ENCODE measurements at regions not wholly inside any gene's neighbourhood (a gene's known extent, or its start where the extent isn't known, plus 50 kb on each side); places are given as distances from the start of the nearest gene placed in this dataset.

GRCh38 chr4:164293743-164294142, 460.2 kb upstream of the SMIM31 start:
- no peaks in the 10 kb centered on the region for H3K36me3 ChIP-seq (ENCODE audit: control insufficient read depth in 2 of 2, insufficient read depth in 2 of 2, low read length in 2 of 2)
- H3K4me3 ChIP-seq (ENCODE audit: low read length in 2 of 2) = no peak overlapping the region
- no peaks in the 10 kb centered on the region for H3K9me3 ChIP-seq (ENCODE audit: control insufficient read depth in 2 of 2, low read length in 2 of 2)
- H3K4me1 ChIP-seq (ENCODE audit: control insufficient read depth in 2 of 2, insufficient read depth in 2 of 2, low read length in 2 of 2) = no peaks in the 10 kb centered on the region
- no peaks in the 10 kb centered on the region for H3K27me3 ChIP-seq (ENCODE audit: control insufficient read depth in 2 of 2, insufficient read depth in 2 of 2, low read length in 2 of 2)
- H3K9ac ChIP-seq (ENCODE audit: low read depth in 1 of 2, low read length in 2 of 2) = no peak overlapping the region
- H3K27ac ChIP-seq (ENCODE audit: low read depth in 2 of 2, low read length in 2 of 2) = no peak overlapping the region

- H3K27me3 ChIP-seq (ENCODE audit: control insufficient read depth in 2 of 2, insufficient read depth in 2 of 2, low read length in 2 of 2) = no peaks in the 10 kb centered on the region
- H3K4me1 ChIP-seq (ENCODE audit: control insufficient read depth in 2 of 2, insufficient read depth in 2 of 2, low read length in 2 of 2) = no peaks in the 10 kb centered on the region
- no peak overlapping the region for H3K27ac ChIP-seq (ENCODE audit: low read depth in 2 of 2, low read length in 2 of 2)
- no peaks in the 10 kb centered on the region for H3K36me3 ChIP-seq (ENCODE audit: control insufficient read depth in 2 of 2, insufficient read depth in 2 of 2, low read length in 2 of 2)
- no peak overlapping the region for H3K4me3 ChIP-seq (ENCODE audit: low read length in 2 of 2)
- H3K9me3 ChIP-seq (ENCODE audit: control insufficient read depth in 2 of 2, low read length in 2 of 2) = no peaks in the 10 kb centered on the region
- no peak overlapping the region for H3K9ac ChIP-seq (ENCODE audit: low read depth in 1 of 2, low read length in 2 of 2)
These were observed 452.5 kb upstream of the SMIM31 start for GRCh38 chr4:164301430-164301829.

- H3K36me3 ChIP-seq (ENCODE audit: control insufficient read depth in 2 of 2, insufficient read depth in 2 of 2, low read length in 2 of 2) = no peaks in the 10 kb centered on the region
- H3K4me1 ChIP-seq (ENCODE audit: control insufficient read depth in 2 of 2, insufficient read depth in 2 of 2, low read length in 2 of 2) = no peaks in the 10 kb centered on the region
- H3K4me3 ChIP-seq (ENCODE audit: low read length in 2 of 2) = no peak overlapping the region
- H3K27me3 ChIP-seq (ENCODE audit: control insufficient read depth in 2 of 2, insufficient read depth in 2 of 2, low read length in 2 of 2) = no peaks in the 10 kb centered on the region
- no peak overlapping the region for H3K9ac ChIP-seq (ENCODE audit: low read depth in 1 of 2, low read length in 2 of 2)
- H3K9me3 ChIP-seq (ENCODE audit: control insufficient read depth in 2 of 2, low read length in 2 of 2) = no peaks in the 10 kb centered on the region
- H3K27ac ChIP-seq (ENCODE audit: low read depth in 2 of 2, low read length in 2 of 2) = no peak overlapping the region
These were observed 449.8 kb upstream of the SMIM31 start for GRCh38 chr4:164304101-164304639.

DNA sequence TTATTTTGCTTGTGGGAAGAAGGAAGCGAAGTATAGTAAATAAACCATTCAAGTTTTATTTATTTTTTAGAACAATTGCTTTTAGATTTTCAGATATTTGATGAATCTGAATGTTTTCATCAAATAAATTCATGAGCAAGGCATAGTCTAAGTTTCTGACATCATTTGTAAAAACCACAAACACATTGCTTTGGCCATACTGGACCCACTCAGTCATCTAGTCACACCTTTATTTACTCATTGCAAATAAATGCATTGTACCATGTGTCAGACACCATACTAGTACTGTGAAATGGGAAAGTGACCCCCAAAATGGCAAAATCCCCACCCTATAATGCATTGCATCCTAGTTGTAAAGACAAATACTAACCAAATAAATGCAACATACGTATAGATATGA, 449.1 kb upstream of the SMIM31 start:
- Histone ChIP-seq H3K9ac (ENCODE audit: low read depth in 1 of 2, low read length in 2 of 2) (no peak overlapping the region), H3K9me3 (ENCODE audit: control insufficient read depth in 2 of 2, low read length in 2 of 2) (no peaks in the 10 kb centered on the region), H3K4me3 (ENCODE audit: low read length in 2 of 2) (no peak overlapping the region), H3K4me1 (ENCODE audit: control insufficient read depth in 2 of 2, insufficient read depth in 2 of 2, low read length in 2 of 2) (no peaks in the 10 kb centered on the region), H3K27me3 (ENCODE audit: control insufficient read depth in 2 of 2, insufficient read depth in 2 of 2, low read length in 2 of 2) (no peaks in the 10 kb centered on the region), H3K27ac (ENCODE audit: low read depth in 2 of 2, low read length in 2 of 2) (no peak overlapping the region), H3K36me3 (ENCODE audit: control insufficient read depth in 2 of 2, insufficient read depth in 2 of 2, low read length in 2 of 2) (no peaks in the 10 kb centered on the region)

GRCh38 chr4:164307262-164307661, 446.7 kb upstream of the SMIM31 start:
- Histone ChIP-seq H3K27me3 (ENCODE audit: control insufficient read depth in 2 of 2, insufficient read depth in 2 of 2, low read length in 2 of 2) (no peaks in the 10 kb centered on the region), H3K4me3 (ENCODE audit: low read length in 2 of 2) (no peak overlapping the region), H3K4me1 (ENCODE audit: control insufficient read depth in 2 of 2, insufficient read depth in 2 of 2, low read length in 2 of 2) (no peaks in the 10 kb centered on the region), H3K9me3 (ENCODE audit: control insufficient read depth in 2 of 2, low read length in 2 of 2) (no peaks in the 10 kb centered on the region), H3K36me3 (ENCODE audit: control insufficient read depth in 2 of 2, insufficient read depth in 2 of 2, low read length in 2 of 2) (no peaks in the 10 kb centered on the region), H3K27ac (ENCODE audit: low read depth in 2 of 2, low read length in 2 of 2) (no peak overlapping the region), H3K9ac (ENCODE audit: low read depth in 1 of 2, low read length in 2 of 2) (no peak overlapping the region)

DNA sequence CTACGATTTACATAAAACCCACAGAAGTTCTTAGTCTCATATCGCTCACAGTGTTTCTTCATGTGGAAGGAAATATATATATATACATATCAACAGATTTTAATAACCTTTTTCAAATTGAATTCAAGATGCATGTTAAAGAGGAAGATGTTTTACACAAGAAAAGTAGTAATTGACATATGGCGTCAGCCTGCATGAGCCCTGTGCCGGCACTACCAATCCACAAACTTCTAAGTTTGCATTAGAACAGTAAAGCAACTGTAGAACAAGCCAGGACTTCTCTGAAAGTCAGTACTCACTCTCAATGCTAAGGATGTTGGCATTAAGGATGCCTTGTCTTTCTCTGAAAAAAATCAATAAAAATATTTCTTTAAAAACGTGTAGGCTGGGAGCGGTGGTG, 441.3 kb upstream of the SMIM31 start:
- no peaks in the 10 kb centered on the region for H3K9me3 ChIP-seq (ENCODE audit: control insufficient read depth in 2 of 2, low read length in 2 of 2)
- no peak overlapping the region for H3K27ac ChIP-seq (ENCODE audit: low read depth in 2 of 2, low read length in 2 of 2)
- H3K36me3 ChIP-seq (ENCODE audit: control insufficient read depth in 2 of 2, insufficient read depth in 2 of 2, low read length in 2 of 2) = no peaks in the 10 kb centered on the region
- no peaks in the 10 kb centered on the region for H3K27me3 ChIP-seq (ENCODE audit: control insufficient read depth in 2 of 2, insufficient read depth in 2 of 2, low read length in 2 of 2)
- no peak overlapping the region for H3K9ac ChIP-seq (ENCODE audit: low read depth in 1 of 2, low read length in 2 of 2)
- no peaks in the 10 kb centered on the region for H3K4me1 ChIP-seq (ENCODE audit: control insufficient read depth in 2 of 2, insufficient read depth in 2 of 2, low read length in 2 of 2)
- H3K4me3 ChIP-seq (ENCODE audit: low read length in 2 of 2) = no peak overlapping the region

GRCh38 chr4:164313853-164314252, 440.1 kb upstream of the SMIM31 start:
- Histone ChIP-seq H3K27ac (ENCODE audit: low read depth in 2 of 2, low read length in 2 of 2) (no peak overlapping the region), H3K27me3 (ENCODE audit: control insufficient read depth in 2 of 2, insufficient read depth in 2 of 2, low read length in 2 of 2) (no peaks in the 10 kb centered on the region), H3K36me3 (ENCODE audit: control insufficient read depth in 2 of 2, insufficient read depth in 2 of 2, low read length in 2 of 2) (no peaks in the 10 kb centered on the region), H3K9ac (ENCODE audit: low read depth in 1 of 2, low read length in 2 of 2) (no peak overlapping the region), H3K9me3 (ENCODE audit: control insufficient read depth in 2 of 2, low read length in 2 of 2) (no peaks in the 10 kb centered on the region), H3K4me1 (ENCODE audit: control insufficient read depth in 2 of 2, insufficient read depth in 2 of 2, low read length in 2 of 2) (no peaks in the 10 kb centered on the region), H3K4me3 (ENCODE audit: low read length in 2 of 2) (no peak overlapping the region)

DNA sequence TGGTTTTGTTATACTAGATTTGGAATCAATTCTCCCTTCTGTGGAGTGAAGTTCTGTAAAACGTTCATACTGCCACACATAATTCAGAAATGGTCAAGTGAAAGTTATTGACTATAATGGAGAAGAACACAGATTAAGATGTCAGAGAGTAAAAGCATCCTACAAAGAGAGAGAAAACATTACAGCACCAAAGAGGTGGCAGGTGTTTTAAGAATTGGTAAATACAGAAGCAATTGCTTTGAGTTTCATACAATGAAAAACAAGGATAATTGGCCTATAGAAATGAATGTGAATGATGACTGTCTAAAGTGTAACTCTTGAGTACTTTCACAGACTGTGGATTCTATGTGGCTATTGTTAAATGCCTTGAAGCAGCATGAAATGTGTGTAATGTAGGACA, 435.6 kb upstream of the SMIM31 start:
- Histone ChIP-seq H3K4me1 (ENCODE audit: control insufficient read depth in 2 of 2, insufficient read depth in 2 of 2, low read length in 2 of 2) (no peaks in the 10 kb centered on the region), H3K9me3 (ENCODE audit: control insufficient read depth in 2 of 2, low read length in 2 of 2) (no peaks in the 10 kb centered on the region), H3K36me3 (ENCODE audit: control insufficient read depth in 2 of 2, insufficient read depth in 2 of 2, low read length in 2 of 2) (no peaks in the 10 kb centered on the region), H3K27me3 (ENCODE audit: control insufficient read depth in 2 of 2, insufficient read depth in 2 of 2, low read length in 2 of 2) (no peaks in the 10 kb centered on the region), H3K4me3 (ENCODE audit: low read length in 2 of 2) (no peak overlapping the region), H3K27ac (ENCODE audit: low read depth in 2 of 2, low read length in 2 of 2) (no peak overlapping the region), H3K9ac (ENCODE audit: low read depth in 1 of 2, low read length in 2 of 2) (no peak overlapping the region)

DNA sequence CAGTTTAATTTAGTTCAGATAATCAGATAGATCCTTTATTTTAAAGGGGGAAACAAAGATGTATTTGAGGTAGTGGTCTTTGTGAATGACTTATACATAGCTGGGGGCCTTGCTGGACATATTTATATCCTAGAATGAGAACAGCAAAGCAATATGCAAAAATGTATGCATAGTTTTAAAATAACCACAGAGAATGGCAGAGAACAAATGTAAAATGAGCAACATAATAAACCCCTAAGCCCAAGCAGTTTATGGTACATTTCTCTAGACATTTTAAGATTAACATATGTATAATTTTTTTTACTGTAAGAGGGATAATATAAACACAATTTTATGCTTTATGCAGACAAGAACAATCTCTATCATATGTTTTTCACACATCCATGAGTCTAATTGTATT, 434.2 kb upstream of the SMIM31 start:
- Histone ChIP-seq H3K9ac (ENCODE audit: low read depth in 1 of 2, low read length in 2 of 2) (no peak overlapping the region), H3K27ac (ENCODE audit: low read depth in 2 of 2, low read length in 2 of 2) (no peak overlapping the region), H3K4me1 (ENCODE audit: control insufficient read depth in 2 of 2, insufficient read depth in 2 of 2, low read length in 2 of 2) (no peaks in the 10 kb centered on the region), H3K4me3 (ENCODE audit: low read length in 2 of 2) (no peak overlapping the region), H3K27me3 (ENCODE audit: control insufficient read depth in 2 of 2, insufficient read depth in 2 of 2, low read length in 2 of 2) (no peaks in the 10 kb centered on the region), H3K9me3 (ENCODE audit: control insufficient read depth in 2 of 2, low read length in 2 of 2) (no peaks in the 10 kb centered on the region), H3K36me3 (ENCODE audit: control insufficient read depth in 2 of 2, insufficient read depth in 2 of 2, low read length in 2 of 2) (no peaks in the 10 kb centered on the region)

DNA sequence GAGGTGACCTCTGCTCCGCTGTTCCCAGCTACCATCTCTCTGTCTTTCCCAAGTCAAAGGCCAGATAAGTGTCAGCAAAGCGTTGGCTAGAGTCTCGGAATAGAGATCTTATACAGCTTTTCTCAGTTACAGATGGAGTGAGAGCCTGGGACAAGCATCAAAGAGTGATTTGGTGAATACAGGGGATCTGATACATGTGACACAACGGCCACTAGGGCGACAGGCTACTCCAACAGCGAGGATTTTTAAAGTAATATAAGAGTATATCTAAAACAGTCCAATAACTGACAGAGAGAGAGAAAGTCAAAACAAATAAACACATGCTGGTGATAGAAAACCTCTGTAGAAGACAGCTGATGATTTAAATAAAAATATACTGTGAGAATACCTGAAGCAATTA, 433.1 kb upstream of the SMIM31 start:
- H3K4me3 ChIP-seq (ENCODE audit: low read length in 2 of 2) = no peak overlapping the region
- no peaks in the 10 kb centered on the region for H3K36me3 ChIP-seq (ENCODE audit: control insufficient read depth in 2 of 2, insufficient read depth in 2 of 2, low read length in 2 of 2)
- no peak overlapping the region for H3K9ac ChIP-seq (ENCODE audit: low read depth in 1 of 2, low read length in 2 of 2)
- no peaks in the 10 kb centered on the region for H3K27me3 ChIP-seq (ENCODE audit: control insufficient read depth in 2 of 2, insufficient read depth in 2 of 2, low read length in 2 of 2)
- H3K9me3 ChIP-seq (ENCODE audit: control insufficient read depth in 2 of 2, low read length in 2 of 2) = no peaks in the 10 kb centered on the region
- no peak overlapping the region for H3K27ac ChIP-seq (ENCODE audit: low read depth in 2 of 2, low read length in 2 of 2)
- H3K4me1 ChIP-seq (ENCODE audit: control insufficient read depth in 2 of 2, insufficient read depth in 2 of 2, low read length in 2 of 2) = no peaks in the 10 kb centered on the region

DNA sequence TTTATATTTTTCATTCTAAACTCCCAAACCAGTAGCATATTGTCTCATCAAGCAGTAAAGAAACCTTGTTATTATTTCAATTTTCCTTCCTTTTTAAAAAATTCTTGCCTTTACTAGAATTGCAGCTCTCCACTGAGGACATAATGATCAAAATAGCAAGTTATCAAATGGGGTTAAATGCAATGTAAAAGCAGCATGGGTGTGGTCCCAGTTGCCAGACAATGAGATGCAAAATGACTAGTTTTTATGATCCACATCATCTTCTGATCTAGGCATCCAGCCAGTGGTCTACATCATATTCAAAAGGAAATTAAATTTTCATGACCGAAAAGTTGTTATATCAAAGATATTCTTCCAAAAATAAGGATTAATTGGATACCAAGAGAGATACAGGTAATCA, 427.9 kb upstream of the SMIM31 start:
- Histone ChIP-seq H3K27ac (ENCODE audit: low read depth in 2 of 2, low read length in 2 of 2) (no peak overlapping the region), H3K9me3 (ENCODE audit: control insufficient read depth in 2 of 2, low read length in 2 of 2) (no peaks in the 10 kb centered on the region), H3K36me3 (ENCODE audit: control insufficient read depth in 2 of 2, insufficient read depth in 2 of 2, low read length in 2 of 2) (no peaks in the 10 kb centered on the region), H3K27me3 (ENCODE audit: control insufficient read depth in 2 of 2, insufficient read depth in 2 of 2, low read length in 2 of 2) (no peaks in the 10 kb centered on the region), H3K4me3 (ENCODE audit: low read length in 2 of 2) (no peak overlapping the region), H3K9ac (ENCODE audit: low read depth in 1 of 2, low read length in 2 of 2) (no peak overlapping the region), H3K4me1 (ENCODE audit: control insufficient read depth in 2 of 2, insufficient read depth in 2 of 2, low read length in 2 of 2) (no peaks in the 10 kb centered on the region)

Data from mucosa of rectum (tissue), 2 donors.